NB4 (cell line): ENCODE measurements at regions not wholly inside any gene's neighbourhood (a gene's known extent, or its start where the extent isn't known, plus 50 kb on each side); places are given as distances from the start of the nearest gene placed in this dataset.

Experiments
- CTCF ChIP-seq: IDR thresholded peaks from one replicate; pipeline ENCODE4 v1.5.1; 2012; ENCODE audit warnings: low read depth, low read length
- POLR2A ChIP-seq: IDR thresholded peaks from 2 replicates; pipeline ENCODE4 v1.6.1; 2011; ENCODE audit warnings: mild to moderate bottlenecking; ENCODE audit not compliant: insufficient read length; ENCODE audit errors: extremely low read depth

- no peak for TF ChIP-seq POLR2A
- TF ChIP-seq CTCF: no peak
Measured at GRCh38 chr11:92628401-92629292, 340.8 kb upstream of the MTNR1B start.
